OCI-LY3 (cell line): ENCODE measurements at regions not wholly inside any gene's neighbourhood (a gene's known extent, or its start where the extent isn't known, plus 50 kb on each side); places are given as distances from the start of the nearest gene placed in this dataset.

Source experiments
- CTCF ChIP-seq: fragments of 200-600, 300-600 bp; sonication (generic); IDR thresholded peaks from 2 replicates; pipeline ENCODE4 v1.5.1; 2014; ENCODE audit warnings: antibody characterized with exemption, low read length, low read depth
- EZH2phosphoT487 ChIP-seq: fragments of 200-600 bp; shearing (Covaris generic); IDR thresholded peaks from 2 replicates; pipeline ENCODE4 v1.6.1; 2018; ENCODE audit warnings: antibody characterized with exemption, mixed run types, low read depth

- TF ChIP-seq CTCF (no peak), EZH2phosphoT487 (no peak)
Measured at GRCh38 chr4:117488692-117489091, 403.3 kb upstream of the TRAM1L1 start.
